CD4-positive, alpha-beta T cell (primary cell): ENCODE measurements at regions not wholly inside any gene's neighbourhood (a gene's known extent, or its start where the extent isn't known, plus 50 kb on each side); places are given as distances from the start of the nearest gene placed in this dataset.

ENCODE experiments used
- ATAC-seq: fragments of 200-7000 bp; cut with Tn5 transposase; one replicate; pipeline ENCODE4 v1.10.0; 2022; ENCODE audit warnings: mild to moderate bottlenecking; ENCODE audit not compliant: poor library complexity
- CTCF ChIA-PET: fragments of 350-600 bp; sonication (Branson Sonifier 250); formaldehyde crosslinking; loops from one replicate; lab custom pipeline; 2021; ENCODE audit warnings: antibody characterized with exemption, inconsistent platforms; lab: Charles Lee
- POLR2A ChIA-PET: fragments of 350-600 bp; sonication (Branson Sonifier 250); formaldehyde crosslinking; loops from one replicate; lab custom pipeline; 2021; ENCODE audit warnings: antibody characterized with exemption, inconsistent platforms; lab: Charles Lee
- DNase-seq, 14 experiments: peaks; one replicate each; pipeline ENCODE4 v3.0.0-alpha.2; 2013 to 2020; ENCODE audit warnings: mixed read lengths in 2 of 14
- H3K27ac ChIP-seq, 2 donors: one replicate each; pipeline versions ENCODE4 v1.5.1 to v1.7.0; 2013; ENCODE audit warnings: low read length in 2 of 2, low read depth in 1 of 2, mild to moderate bottlenecking in 1 of 2
- H3K27me3 ChIP-seq, 2 experiments: 1 replicate in 1 of 2; 2 replicates in 1 of 2; pipeline versions ENCODE4 v1.6.1 to v1.7.0; 2013; ENCODE audit warnings: low read length in 2 of 2, control low read depth in 1 of 2, mild to moderate bottlenecking in 1 of 2, moderate library complexity in 1 of 2; ENCODE audit not compliant: insufficient read depth in 2 of 2, control insufficient read depth in 1 of 2
- H3K36me3 ChIP-seq: one replicate; pipeline ENCODE4 v1.6.1; 2013; ENCODE audit warnings: low read length, control low read depth; ENCODE audit not compliant: insufficient read depth
- H3K4me1 ChIP-seq: one replicate; pipeline ENCODE4 v1.6.1; 2013; ENCODE audit warnings: low read length, control low read depth; ENCODE audit not compliant: insufficient read depth
- H3K4me3 ChIP-seq: one replicate; pipeline ENCODE4 v1.5.1; 2013; ENCODE audit warnings: mild to moderate bottlenecking, low read length, moderate library complexity
- H3K9me3 ChIP-seq, 2 experiments: 1 replicate in 1 of 2; 2 replicates in 1 of 2; pipeline versions ENCODE4 v1.6.1 to v1.7.0; 2013; ENCODE audit warnings: low read length in 2 of 2, mild to moderate bottlenecking in 2 of 2, control low read depth in 1 of 2, moderate library complexity in 1 of 2; ENCODE audit not compliant: control insufficient read depth in 1 of 2, insufficient read depth in 1 of 2
- H3K27ac Mint-ChIP-seq: one replicate; pipeline ENCODE4 v1.8.0; 2020; ENCODE audit warnings: mixed read lengths
- H3K27me3 Mint-ChIP-seq: one replicate; pipeline ENCODE4 v1.8.0; 2021; ENCODE audit warnings: mixed read lengths
- H3K36me3 Mint-ChIP-seq: one replicate; pipeline ENCODE4 v1.8.0; 2021; ENCODE audit warnings: low read depth, mixed read lengths
- H3K4me1 Mint-ChIP-seq: one replicate; pipeline ENCODE4 v1.8.0; 2021; ENCODE audit warnings: low read depth, mixed read lengths
- H3K4me3 Mint-ChIP-seq: one replicate; pipeline ENCODE4 v1.8.0; 2020; ENCODE audit warnings: mild to moderate bottlenecking, mixed read lengths
- H3K9me3 Mint-ChIP-seq: one replicate; pipeline ENCODE4 v1.8.0; 2020; ENCODE audit warnings: mixed read lengths
- intact Hi-C, 2 experiments: fragments of 100-400 bp; cut with DNase I in 1 of 2; cut with micrococcal nuclease in 1 of 2; formaldehyde crosslinking; loops; one replicate each; pipeline versions ENCODE4 v1.15.1 to v1.9.0; 2023 to 2025; cut with DNase I, micrococcal nuclease
- TF ChIP-seq, protein P1 (sequence below): fragments of 200-600 bp; IDR thresholded peaks from one replicate; pipeline ENCODE4 v1.8.0; 2022; ENCODE audit warnings: antibody characterized with exemption, mild to moderate bottlenecking

DNA sequence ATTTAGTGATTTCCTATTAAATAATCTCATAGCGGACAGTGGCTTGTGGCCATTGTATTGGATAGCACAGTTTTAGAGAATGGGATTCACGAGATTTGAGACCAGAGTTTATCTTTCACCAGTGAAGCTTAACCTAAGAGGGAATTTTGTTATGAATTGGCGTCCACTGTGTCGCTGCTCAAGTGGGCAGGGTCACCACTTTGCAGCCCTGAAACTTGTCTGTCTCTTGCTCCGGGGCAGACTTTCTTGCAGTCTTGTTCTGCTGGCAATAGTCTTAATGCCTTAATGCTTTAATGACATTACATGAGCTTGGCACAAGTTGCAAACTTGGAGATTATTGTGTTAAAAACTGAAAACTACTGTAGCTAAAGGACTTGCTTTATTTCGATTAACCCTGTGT is 72.8 kb upstream of the PPM1H start:
- no peak for ATAC-seq
- H3K4me1 Mint-ChIP-seq: no peaks in the 10 kb centered on the region
- H3K4me3 Mint-ChIP-seq: no peak overlapping the region
- no peaks in the 10 kb centered on the region for H3K9me3 Mint-ChIP-seq
- H3K36me3 ChIP-seq: no peaks in the 10 kb centered on the region
- H3K4me3 ChIP-seq: no peak overlapping the region
- intact Hi-C loops: no loop called here
- H3K36me3 Mint-ChIP-seq: no peaks in the 10 kb centered on the region
- ChIA-PET POLR2A (no interaction called here), CTCF (no interaction called here)
- H3K27me3 ChIP-seq: no peaks in the 10 kb centered on the region
- H3K9me3 ChIP-seq: peaks cover 0 to 13% of the 10 kb centered on the region in 2 experiments
- H3K27me3 Mint-ChIP-seq: peaks cover 5% of the 10 kb centered on the region
- no peak for DNase-seq
- H3K27ac Mint-ChIP-seq: no peak overlapping the region
- no peaks in the 10 kb centered on the region for H3K4me1 ChIP-seq
- TF ChIP-seq, protein P1, sequence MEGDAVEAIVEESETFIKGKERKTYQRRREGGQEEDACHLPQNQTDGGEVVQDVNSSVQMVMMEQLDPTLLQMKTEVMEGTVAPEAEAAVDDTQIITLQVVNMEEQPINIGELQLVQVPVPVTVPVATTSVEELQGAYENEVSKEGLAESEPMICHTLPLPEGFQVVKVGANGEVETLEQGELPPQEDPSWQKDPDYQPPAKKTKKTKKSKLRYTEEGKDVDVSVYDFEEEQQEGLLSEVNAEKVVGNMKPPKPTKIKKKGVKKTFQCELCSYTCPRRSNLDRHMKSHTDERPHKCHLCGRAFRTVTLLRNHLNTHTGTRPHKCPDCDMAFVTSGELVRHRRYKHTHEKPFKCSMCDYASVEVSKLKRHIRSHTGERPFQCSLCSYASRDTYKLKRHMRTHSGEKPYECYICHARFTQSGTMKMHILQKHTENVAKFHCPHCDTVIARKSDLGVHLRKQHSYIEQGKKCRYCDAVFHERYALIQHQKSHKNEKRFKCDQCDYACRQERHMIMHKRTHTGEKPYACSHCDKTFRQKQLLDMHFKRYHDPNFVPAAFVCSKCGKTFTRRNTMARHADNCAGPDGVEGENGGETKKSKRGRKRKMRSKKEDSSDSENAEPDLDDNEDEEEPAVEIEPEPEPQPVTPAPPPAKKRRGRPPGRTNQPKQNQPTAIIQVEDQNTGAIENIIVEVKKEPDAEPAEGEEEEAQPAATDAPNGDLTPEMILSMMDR: no peak
- H3K27ac ChIP-seq: no peak overlapping the region

DNA sequence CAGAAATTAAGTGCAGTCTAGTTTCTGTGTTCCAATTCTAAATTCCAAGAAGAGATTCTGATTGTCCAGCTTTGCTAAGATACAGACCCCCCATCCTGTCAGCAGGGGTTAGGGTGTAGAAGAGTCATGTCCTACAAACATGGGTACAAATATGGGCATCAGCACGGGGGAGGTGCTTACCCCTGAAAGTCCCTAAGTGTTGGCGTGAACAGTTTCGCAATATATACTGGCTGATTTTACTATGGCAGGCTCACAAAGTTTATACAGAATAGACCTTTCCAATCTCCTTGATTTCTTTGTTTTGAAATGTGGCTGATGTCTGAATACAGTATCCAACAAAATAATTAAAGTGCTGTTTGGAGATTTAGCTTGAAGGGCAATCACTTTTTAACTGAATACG is 71.6 kb upstream of the PPM1H start:
- Histone ChIP-seq H3K4me1 (no peaks in the 10 kb centered on the region), H3K9me3 (peaks cover 0 to 19% of the 10 kb centered on the region in 2 experiments), H3K36me3 (no peaks in the 10 kb centered on the region), H3K27ac (no peak overlapping the region), H3K4me3 (no peak overlapping the region), H3K27me3 (no peaks in the 10 kb centered on the region)
- TF ChIP-seq, protein P1: no peak
- POLR2A ChIA-PET: no interaction called here
- no peaks in the 10 kb centered on the region for H3K9me3 Mint-ChIP-seq
- H3K36me3 Mint-ChIP-seq: no peaks in the 10 kb centered on the region
- H3K27me3 Mint-ChIP-seq: peaks cover 5% of the 10 kb centered on the region
- no peak overlapping the region for H3K4me3 Mint-ChIP-seq
- intact Hi-C loops: no loop called here
- DNase-seq (no peak), ATAC-seq (no peak)
- H3K27ac Mint-ChIP-seq: no peak overlapping the region
- no peaks in the 10 kb centered on the region for H3K4me1 Mint-ChIP-seq
- CTCF ChIA-PET: no interaction called here

DNA sequence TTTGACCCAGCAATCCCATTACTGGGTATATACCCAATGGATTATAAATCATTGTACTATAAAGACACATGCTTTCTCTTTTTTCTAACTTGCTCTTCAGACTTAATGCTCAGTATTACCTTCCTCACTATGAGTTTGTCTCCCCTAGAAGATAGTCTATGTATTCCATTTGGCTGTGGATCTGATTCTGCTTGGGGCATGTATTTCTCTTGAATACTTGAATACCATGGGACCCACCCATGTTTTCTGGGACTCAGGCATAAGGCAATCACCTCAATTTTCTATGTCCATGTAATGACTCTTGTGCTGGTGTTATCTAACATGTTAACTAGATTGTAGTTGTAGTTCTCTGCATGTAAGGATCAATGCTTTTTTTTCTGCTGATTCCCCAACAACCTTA is 70.4 kb upstream of the PPM1H start:
- ChIA-PET CTCF (no interaction called here), POLR2A (no interaction called here)
- H3K27me3 ChIP-seq: no peaks in the 10 kb centered on the region
- H3K27ac ChIP-seq: no peak overlapping the region
- Mint-ChIP-seq H3K36me3 (no peaks in the 10 kb centered on the region), H3K4me3 (no peak overlapping the region), H3K9me3 (no peaks in the 10 kb centered on the region), H3K27ac (no peak overlapping the region), H3K4me1 (no peaks in the 10 kb centered on the region), H3K27me3 (peaks cover 5% of the 10 kb centered on the region)
- H3K4me3 ChIP-seq: no peak overlapping the region
- H3K36me3 ChIP-seq: no peaks in the 10 kb centered on the region
- no peak for ATAC-seq
- no peak for DNase-seq
- peaks cover 0 to 15% of the 10 kb centered on the region in 2 experiments for H3K9me3 ChIP-seq
- TF ChIP-seq, protein P1: no peak
- H3K4me1 ChIP-seq: no peaks in the 10 kb centered on the region
- intact Hi-C loops: no loop called here
